Parathyroid adenoma (tissue), 2 donors: ENCODE measurements at regions not wholly inside any gene's neighbourhood (a gene's known extent, or its start where the extent isn't known, plus 50 kb on each side); places are given as distances from the start of the nearest gene placed in this dataset.

Experiments
- H2AFZ ChIP-seq: fragments of 300-600 bp; sonication (generic); one replicate; pipeline ENCODE4 v1.7.0; 2017; ENCODE audit warnings: antibody characterized with exemption, mild to moderate bottlenecking
- H3K27ac ChIP-seq: fragments of 300-600 bp; sonication (generic); one replicate; pipeline ENCODE4 v1.7.0; 2017
- H3K27me3 ChIP-seq: fragments of 300-600 bp; sonication (generic); one replicate; pipeline ENCODE4 v1.7.0; 2017; ENCODE audit warnings: low read length; ENCODE audit not compliant: control insufficient read depth, insufficient read depth
- H3K36me3 ChIP-seq: fragments of 300-600 bp; sonication (generic); one replicate; pipeline ENCODE4 v1.7.0; 2017; ENCODE audit warnings: low read length; ENCODE audit not compliant: control insufficient read depth, insufficient read depth
- H3K4me1 ChIP-seq: fragments of 300-600 bp; sonication (generic); one replicate; pipeline ENCODE4 v1.7.0; 2017; ENCODE audit warnings: control low read depth
- H3K4me2 ChIP-seq: fragments of 300-600 bp; sonication (generic); one replicate; pipeline ENCODE4 v1.7.0; 2017; ENCODE audit warnings: low read length
- H3K4me3 ChIP-seq: fragments of 300-600 bp; sonication (generic); one replicate; pipeline ENCODE4 v1.7.0; 2017; ENCODE audit warnings: low read depth, low read length
- H3K79me2 ChIP-seq: fragments of 300-600 bp; sonication (generic); one replicate; pipeline ENCODE4 v1.7.0; 2017; ENCODE audit warnings: control low read depth
- H3K9ac ChIP-seq: fragments of 300-600 bp; sonication (generic); one replicate; pipeline ENCODE4 v1.7.0; 2017; ENCODE audit warnings: mild to moderate bottlenecking
- H3K9me3 ChIP-seq: fragments of 300-600 bp; sonication (generic); one replicate; pipeline ENCODE4 v1.7.0; 2017; ENCODE audit warnings: low read length; ENCODE audit not compliant: control insufficient read depth
- TF ChIP-seq, protein P1 (sequence below): fragments of 300-600 bp; sonication (generic); IDR thresholded peaks from one replicate; pipeline ENCODE4 v1.7.0; 2017; ENCODE audit warnings: antibody characterized with exemption, mild to moderate bottlenecking
- donor health status: primary hyperparathyroidism.

- TF ChIP-seq, protein P1, sequence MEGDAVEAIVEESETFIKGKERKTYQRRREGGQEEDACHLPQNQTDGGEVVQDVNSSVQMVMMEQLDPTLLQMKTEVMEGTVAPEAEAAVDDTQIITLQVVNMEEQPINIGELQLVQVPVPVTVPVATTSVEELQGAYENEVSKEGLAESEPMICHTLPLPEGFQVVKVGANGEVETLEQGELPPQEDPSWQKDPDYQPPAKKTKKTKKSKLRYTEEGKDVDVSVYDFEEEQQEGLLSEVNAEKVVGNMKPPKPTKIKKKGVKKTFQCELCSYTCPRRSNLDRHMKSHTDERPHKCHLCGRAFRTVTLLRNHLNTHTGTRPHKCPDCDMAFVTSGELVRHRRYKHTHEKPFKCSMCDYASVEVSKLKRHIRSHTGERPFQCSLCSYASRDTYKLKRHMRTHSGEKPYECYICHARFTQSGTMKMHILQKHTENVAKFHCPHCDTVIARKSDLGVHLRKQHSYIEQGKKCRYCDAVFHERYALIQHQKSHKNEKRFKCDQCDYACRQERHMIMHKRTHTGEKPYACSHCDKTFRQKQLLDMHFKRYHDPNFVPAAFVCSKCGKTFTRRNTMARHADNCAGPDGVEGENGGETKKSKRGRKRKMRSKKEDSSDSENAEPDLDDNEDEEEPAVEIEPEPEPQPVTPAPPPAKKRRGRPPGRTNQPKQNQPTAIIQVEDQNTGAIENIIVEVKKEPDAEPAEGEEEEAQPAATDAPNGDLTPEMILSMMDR: no peak
These were observed 752.8 kb downstream of the CBLN4 start for GRCh38 chr20:55252521-55252920.

DNA sequence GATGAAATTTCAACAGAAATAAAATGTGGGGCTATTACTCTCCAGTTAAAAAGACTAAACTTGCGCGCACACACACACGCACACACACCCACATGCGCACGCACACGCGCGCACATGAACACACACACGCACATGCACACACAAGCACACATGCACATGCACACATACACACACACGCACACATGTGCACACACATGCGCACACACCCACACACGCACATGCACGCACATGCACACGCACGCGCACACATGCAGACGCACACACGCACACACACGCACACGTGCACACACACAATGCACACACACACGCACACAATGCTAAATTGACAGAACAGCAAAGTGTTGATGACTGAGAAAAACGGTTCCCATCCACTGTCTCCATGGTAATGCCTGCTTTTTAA lies 754.1 kb downstream of the CBLN4 start:
- no peaks in the 10 kb centered on the region for H3K79me2 ChIP-seq
- no peak overlapping the region for H3K27ac ChIP-seq
- no peak overlapping the region for H3K4me3 ChIP-seq
- TF ChIP-seq, protein P1: no peak
- H2AFZ ChIP-seq: no peak overlapping the region
- no peaks in the 10 kb centered on the region for H3K4me1 ChIP-seq
- H3K36me3 ChIP-seq: no peaks in the 10 kb centered on the region
- H3K4me2 ChIP-seq: no peak overlapping the region
- no peak overlapping the region for H3K9ac ChIP-seq
- H3K27me3 ChIP-seq: no peaks in the 10 kb centered on the region
- H3K9me3 ChIP-seq: no peaks in the 10 kb centered on the region

More at GRCh38 chr20:55252521-55252920, 752.8 kb downstream of the CBLN4 start:
- H3K9me3 ChIP-seq: no peaks in the 10 kb centered on the region
- no peak overlapping the region for H2AFZ ChIP-seq
- no peak overlapping the region for H3K27ac ChIP-seq
- no peaks in the 10 kb centered on the region for H3K27me3 ChIP-seq
- H3K36me3 ChIP-seq: no peaks in the 10 kb centered on the region
- no peaks in the 10 kb centered on the region for H3K79me2 ChIP-seq
- H3K4me1 ChIP-seq: no peaks in the 10 kb centered on the region
- H3K9ac ChIP-seq: no peak overlapping the region
- H3K4me3 ChIP-seq: no peak overlapping the region
- no peak overlapping the region for H3K4me2 ChIP-seq

GRCh38 chr20:55242853-55243252 lies 762.5 kb downstream of the CBLN4 start:
- Histone ChIP-seq H3K36me3 (no peaks in the 10 kb centered on the region), H3K27me3 (no peaks in the 10 kb centered on the region), H3K9me3 (no peaks in the 10 kb centered on the region), H3K27ac (no peak overlapping the region), H3K79me2 (no peaks in the 10 kb centered on the region), H3K9ac (no peak overlapping the region), H3K4me3 (no peak overlapping the region), H3K4me2 (no peak overlapping the region), H3K4me1 (no peaks in the 10 kb centered on the region), H2AFZ (no peak overlapping the region)
- TF ChIP-seq, protein P1: no peak

GRCh38 chr20:55239269-55239668 lies 763.9 kb downstream of the DOK5 start:
- no peaks in the 10 kb centered on the region for H3K79me2 ChIP-seq
- no peaks in the 10 kb centered on the region for H3K9me3 ChIP-seq
- no peaks in the 10 kb centered on the region for H3K36me3 ChIP-seq
- H2AFZ ChIP-seq: no peak overlapping the region
- H3K27me3 ChIP-seq: no peaks in the 10 kb centered on the region
- H3K4me2 ChIP-seq: no peak overlapping the region
- TF ChIP-seq, protein P1: no peak
- H3K9ac ChIP-seq: no peak overlapping the region
- no peak overlapping the region for H3K4me3 ChIP-seq
- H3K4me1 ChIP-seq: no peaks in the 10 kb centered on the region
- H3K27ac ChIP-seq: no peak overlapping the region

DNA sequence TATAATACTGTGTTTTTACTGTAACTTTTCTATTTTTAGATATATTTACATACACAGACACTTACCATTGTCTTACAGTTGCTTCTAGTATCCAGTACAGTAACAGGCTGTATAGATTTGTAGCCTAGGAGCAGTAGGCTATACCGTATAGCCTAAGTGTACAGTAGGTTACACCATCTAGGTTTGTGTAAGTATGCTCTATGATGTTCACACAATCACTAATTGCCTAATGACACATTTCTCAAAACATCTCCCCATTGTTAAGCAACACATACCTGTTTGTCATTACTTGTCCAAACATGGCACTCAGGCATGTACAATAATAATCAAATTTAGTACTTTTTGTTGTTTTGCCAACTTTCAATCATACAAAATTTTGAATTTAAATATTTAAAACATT lies 757.3 kb downstream of the DOK5 start:
- Histone ChIP-seq H2AFZ (no peak overlapping the region), H3K27me3 (no peaks in the 10 kb centered on the region), H3K4me1 (no peaks in the 10 kb centered on the region), H3K27ac (no peak overlapping the region), H3K4me2 (no peak overlapping the region), H3K36me3 (no peaks in the 10 kb centered on the region), H3K9me3 (no peaks in the 10 kb centered on the region), H3K79me2 (no peaks in the 10 kb centered on the region), H3K9ac (no peak overlapping the region), H3K4me3 (no peak overlapping the region)
- TF ChIP-seq, protein P1: no peak
